Body of pancreas (tissue), 4 donors: ENCODE measurements at regions not wholly inside any gene's neighbourhood (a gene's known extent, or its start where the extent isn't known, plus 50 kb on each side); places are given as distances from the start of the nearest gene placed in this dataset.

Experiments
- ATAC-seq: fragments of 150-250 bp; one replicate; pipeline ENCODE4 v1.9.1; 2016
- DNase-seq, 4 donors: peaks; one replicate each; pipeline ENCODE4 v3.0.0-alpha.2; 2019
- H3K27ac ChIP-seq, 4 donors: fragments of 200-600 bp; sonication (generic); 1 replicate in 3 of 4; 2 replicates in 1 of 4; pipeline versions ENCODE4 v1.5.1 to v1.6.1; 2016 to 2019; ENCODE audit warnings: mild to moderate bottlenecking in 1 of 4, mixed read lengths in 1 of 4, moderate library complexity in 1 of 4
- H3K27me3 ChIP-seq, 2 donors: fragments of 200-600 bp; sonication (generic); one replicate each; pipeline ENCODE4 v1.6.0; 2016; ENCODE audit warnings: mild to moderate bottlenecking in 1 of 2
- H3K36me3 ChIP-seq, 2 donors: fragments of 200-600 bp; sonication (generic); replicated peaks in 1 of 2; 2 replicates each; pipeline ENCODE4 v1.5.1; 2016; ENCODE audit warnings: low read depth in 2 of 2; ENCODE audit not compliant: insufficient read depth in 1 of 2
- H3K4me1 ChIP-seq: fragments of 200-600 bp; sonication (generic); one replicate; pipeline ENCODE4 v1.6.0; 2016
- H3K4me3 ChIP-seq, 2 donors: fragments of 200-600 bp; sonication (generic); 1 replicate in 1 of 2; 2 replicates in 1 of 2; pipeline ENCODE4 v1.5.1; 2016 to 2019
- H3K9me3 ChIP-seq, 3 donors: fragments of 200-600 bp; sonication (generic); 1 replicate in 2 of 3; 2 replicates in 1 of 3; pipeline ENCODE4 v1.5.1; 2016
- CTCF ChIP-seq, 7 experiments: fragments of 450-650 bp in 4 of 7; fragments of 200-600 bp in 3 of 7; sonication (generic) in 3 of 7; IDR thresholded peaks; one replicate each; pipeline ENCODE4 v1.5.1; 2016 to 2019; ENCODE audit warnings: antibody characterized with exemption in 7 of 7
- POLR2A ChIP-seq, 3 donors: fragments of 450-650 bp; IDR thresholded peaks; one replicate each; pipeline ENCODE4 v1.6.1; 2016; ENCODE audit warnings: antibody characterized with exemption in 3 of 3, mild to moderate bottlenecking in 2 of 3
- WGBS, 2 donors: methylation state at CpG; one replicate each; pipeline ENCODE4 v1.1.5; 2017; 5-methylcytosine and 5-hydroxymethylcytosine counted together
- intact Hi-C: fragments of 100-400 bp; cut with DNase I; formaldehyde crosslinking; loops from one replicate; pipeline ENCODE4 v1.15.1; 2023

- intact Hi-C loops = no loop called here
- H3K27ac ChIP-seq = no peak overlapping the region
- ATAC-seq (no peak), DNase-seq (no peak)
- no peaks in the 10 kb centered on the region for H3K9me3 ChIP-seq
- H3K36me3 ChIP-seq = no peaks in the 10 kb centered on the region
- no peaks in the 10 kb centered on the region for H3K27me3 ChIP-seq
- H3K4me3 ChIP-seq = no peak overlapping the region
- no peaks in the 10 kb centered on the region for H3K4me1 ChIP-seq
- WGBS, 2 donors = 48 to 74% methylated on average over 6 of the region's 6 CpGs
- TF ChIP-seq CTCF (IDR thresholded peaks at IDR 0.05) = no peak
- TF ChIP-seq POLR2A (IDR thresholded peaks at IDR 0.05) = no peak
These were observed 189.9 kb downstream of the VRK1 start for GRCh38 chr14:96987086-96987474.

- Histone ChIP-seq H3K36me3 (no peaks in the 10 kb centered on the region), H3K4me3 (no peak overlapping the region), H3K4me1 (no peaks in the 10 kb centered on the region), H3K9me3 (no peaks in the 10 kb centered on the region), H3K27ac (no peak overlapping the region), H3K27me3 (no peaks in the 10 kb centered on the region)
- ATAC-seq = no peak
- intact Hi-C loops = no loop called here
- 69 to 72% methylated on average over 3 of the region's 3 CpGs for WGBS, 2 donors
- TF ChIP-seq CTCF (IDR thresholded peaks at IDR 0.05) (no peak), POLR2A (IDR thresholded peaks at IDR 0.05) (no peak)
- DNase-seq = no peak
These were observed 190.6 kb downstream of the VRK1 start for GRCh38 chr14:96987771-96988170.

GRCh38 chr14:96989306-96989705, 192.1 kb downstream of the VRK1 start:
- whole genome bisulfite sequencing, 2 donors = 48 to 59% methylated on average over 4 of the region's 4 CpGs

GRCh38 chr14:96991226-96991625, 194.0 kb downstream of the VRK1 start:
- no peak for TF ChIP-seq POLR2A (IDR thresholded peaks at IDR 0.05)
- no peak for TF ChIP-seq CTCF (IDR thresholded peaks at IDR 0.05)
- WGBS, 2 donors = 79 to 83% methylated on average over 2 of the region's 2 CpGs
- intact Hi-C loops = no loop called here
- DNase-seq (no peak), ATAC-seq (no peak)
- Histone ChIP-seq H3K27me3 (no peaks in the 10 kb centered on the region), H3K4me3 (no peak overlapping the region), H3K9me3 (no peaks in the 10 kb centered on the region), H3K27ac (no peak overlapping the region), H3K36me3 (no peaks in the 10 kb centered on the region), H3K4me1 (no peaks in the 10 kb centered on the region)

More at GRCh38 chr14:96989306-96989705, 192.1 kb downstream of the VRK1 start:
- ATAC-seq (no peak), DNase-seq (no peak)
- Histone ChIP-seq H3K27me3 (no peaks in the 10 kb centered on the region), H3K36me3 (no peaks in the 10 kb centered on the region), H3K4me1 (no peaks in the 10 kb centered on the region), H3K27ac (no peak overlapping the region), H3K4me3 (no peak overlapping the region), H3K9me3 (no peaks in the 10 kb centered on the region)
- TF ChIP-seq CTCF (IDR thresholded peaks at IDR 0.05) (no peak), POLR2A (IDR thresholded peaks at IDR 0.05) (no peak)
- intact Hi-C loops = no loop called here

GRCh38 chr14:96994999-96995398, 197.8 kb downstream of the VRK1 start:
- H3K4me3 ChIP-seq = no peak overlapping the region
- no peaks in the 10 kb centered on the region for H3K27me3 ChIP-seq
- TF ChIP-seq POLR2A (IDR thresholded peaks at IDR 0.05) = no peak
- TF ChIP-seq CTCF (IDR thresholded peaks at IDR 0.05) = no peak
- no peaks in the 10 kb centered on the region for H3K4me1 ChIP-seq
- no peak for ATAC-seq
- H3K27ac ChIP-seq = no peak overlapping the region
- no peaks in the 10 kb centered on the region for H3K9me3 ChIP-seq
- H3K36me3 ChIP-seq = no peaks in the 10 kb centered on the region
- no peak for DNase-seq
- 63 to 81% methylated on average over 6 of the region's 6 CpGs for WGBS, 2 donors
- intact Hi-C loops = no loop called here
